B cell (primary cell): ENCODE measurements at regions not wholly inside any gene's neighbourhood (a gene's known extent, or its start where the extent isn't known, plus 50 kb on each side); places are given as distances from the start of the nearest gene placed in this dataset.

Experiments
- ATAC-seq: fragments of 200-7000 bp; cut with Tn5 transposase; one replicate; pipeline ENCODE4 v1.10.0; 2021; ENCODE audit warnings: low read depth, mild to moderate bottlenecking, moderate number of reproducible peaks, moderate library complexity
- CTCF ChIA-PET: fragments of 350-600 bp; sonication (Branson Sonifier 250); formaldehyde crosslinking; loops from one replicate; lab custom pipeline; 2021; ENCODE audit warnings: antibody characterized with exemption, inconsistent platforms; lab: Charles Lee
- POLR2A ChIA-PET: fragments of 350-600 bp; sonication (Branson Sonifier 250); formaldehyde crosslinking; loops from one replicate; lab custom pipeline; 2021; ENCODE audit warnings: antibody characterized with exemption; lab: Charles Lee
- DNase-seq: peaks from one replicate; pipeline ENCODE4 v3.0.0; 2013
- H2AFZ ChIP-seq: 2 replicates; pipeline ENCODE4 v1.6.1; 2012; ENCODE audit warnings: mild to moderate bottlenecking, low read depth, low read length; ENCODE audit not compliant: insufficient read depth, poor library complexity, severe bottlenecking
- H3K27ac ChIP-seq, 2 donors: 1 replicate in 1 of 2; 2 replicates in 1 of 2; pipeline ENCODE4 v1.5.1; 2012 to 2013; ENCODE audit warnings: low read length in 2 of 2, mild to moderate bottlenecking in 2 of 2, moderate library complexity in 1 of 2
- H3K27me3 ChIP-seq, 4 experiments: fragments of 200-600 bp in 1 of 4; sonication (generic) in 1 of 4; replicated peaks in 1 of 4; 1 replicate in 2 of 4; 2 replicates in 2 of 4; pipeline versions ENCODE4 v1.6.1 to v1.7.0; 2013 to 2016; ENCODE audit warnings: low read length in 3 of 4, mild to moderate bottlenecking in 2 of 4, mixed read lengths in 1 of 4, moderate library complexity in 1 of 4; ENCODE audit not compliant: insufficient read depth in 4 of 4, control insufficient read depth in 3 of 4; ENCODE audit errors: control extremely low read depth in 1 of 4
- H3K36me3 ChIP-seq, 2 experiments: replicated peaks in 1 of 2; 1 replicate in 1 of 2; 2 replicates in 1 of 2; pipeline versions ENCODE4 v1.6.1 to v1.7.1; 2013; ENCODE audit warnings: low read length in 1 of 2; ENCODE audit not compliant: insufficient read depth in 2 of 2, control insufficient read depth in 1 of 2; ENCODE audit errors: control extremely low read depth in 1 of 2, extremely low read depth in 1 of 2
- H3K4me1 ChIP-seq, 2 donors: fragments of 200-600 bp in 1 of 2; sonication (generic) in 1 of 2; 1 replicate in 1 of 2; 2 replicates in 1 of 2; pipeline versions ENCODE4 v1.5.1 to v1.6.1; 2013 to 2017; ENCODE audit warnings: low read length in 2 of 2; ENCODE audit not compliant: control insufficient read depth in 2 of 2, insufficient read depth in 2 of 2
- H3K4me2 ChIP-seq: replicated peaks from 2 replicates; pipeline ENCODE3; 2012; ENCODE audit warnings: mild to moderate bottlenecking, low read depth, low read length; ENCODE audit not compliant: poor library complexity, severe bottlenecking
- H3K4me3 ChIP-seq, 5 experiments: fragments of 200-600 bp in 1 of 5; sonication (generic) in 1 of 5; 1 replicate in 3 of 5; 2 replicates in 2 of 5; pipeline versions ENCODE4 v1.5.1 to v1.7.0; 2011 to 2016; ENCODE audit warnings: low read length in 4 of 5, mild to moderate bottlenecking in 4 of 5, low read depth in 2 of 5, control low read depth in 1 of 5, moderate library complexity in 1 of 5; ENCODE audit not compliant: insufficient read depth in 1 of 5; ENCODE audit errors: control extremely low read depth in 1 of 5, extremely low read depth in 1 of 5
- H3K79me2 ChIP-seq: fragments of 200-600 bp; sonication (generic); one replicate; pipeline ENCODE4 v1.6.0; 2016; ENCODE audit warnings: low read length; ENCODE audit not compliant: control insufficient read depth, insufficient read depth
- H3K9ac ChIP-seq: fragments of 200-600 bp; sonication (generic); 2 replicates; pipeline ENCODE4 v1.6.1; 2017; ENCODE audit warnings: mild to moderate bottlenecking, low read length, moderate library complexity
- H3K9me3 ChIP-seq, 3 donors: one replicate each; pipeline versions ENCODE4 v1.6.1 to v1.7.1; 2013; ENCODE audit warnings: low read length in 2 of 3; ENCODE audit not compliant: control insufficient read depth in 2 of 3, insufficient read depth in 1 of 3; ENCODE audit errors: control extremely low read depth in 1 of 3
- H4K20me1 ChIP-seq: 2 replicates; pipeline ENCODE4 v1.6.0; 2012; ENCODE audit warnings: mild to moderate bottlenecking, low read length; ENCODE audit not compliant: insufficient read depth, control insufficient read depth, poor library complexity, severe bottlenecking
- H3K27ac Mint-ChIP-seq: one replicate; pipeline ENCODE4 v1.8.0; 2021; ENCODE audit warnings: mixed read lengths
- H3K27me3 Mint-ChIP-seq: one replicate; pipeline ENCODE4 v1.8.0; 2021; ENCODE audit warnings: mixed read lengths
- H3K4me1 Mint-ChIP-seq: one replicate; pipeline ENCODE4 v1.8.0; 2021; ENCODE audit warnings: mixed read lengths
- H3K4me3 Mint-ChIP-seq: one replicate; pipeline ENCODE4 v1.8.0; 2021; ENCODE audit warnings: mixed read lengths
- H3K9me3 Mint-ChIP-seq: one replicate; pipeline ENCODE4 v1.8.0; 2022; ENCODE audit warnings: mixed read lengths; ENCODE audit not compliant: insufficient read depth
- EZH2 ChIP-seq: IDR thresholded peaks from 2 replicates; pipeline ENCODE4 v1.6.1; 2012; ENCODE audit warnings: borderline replicate concordance, low read depth, mild to moderate bottlenecking, moderate library complexity, low read length; ENCODE audit not compliant: insufficient read depth, poor library complexity, severe bottlenecking
- WGBS: methylation state at CpG from one replicate; pipeline ENCODE4 v1.1.5; 2013; ENCODE audit warnings: missing lambda C conversion rate; ENCODE audit not compliant: insufficient coverage; 5-methylcytosine and 5-hydroxymethylcytosine counted together
- intact Hi-C: fragments of 100-400 bp; cut with micrococcal nuclease; formaldehyde crosslinking; loops from one replicate; pipeline ENCODE4 v1.10.0; 2022
- TF ChIP-seq, protein P1 (sequence below): fragments of 200-600 bp; IDR thresholded peaks from one replicate; pipeline ENCODE4 v1.8.0; 2022; ENCODE audit warnings: antibody characterized with exemption, mild to moderate bottlenecking

DNA sequence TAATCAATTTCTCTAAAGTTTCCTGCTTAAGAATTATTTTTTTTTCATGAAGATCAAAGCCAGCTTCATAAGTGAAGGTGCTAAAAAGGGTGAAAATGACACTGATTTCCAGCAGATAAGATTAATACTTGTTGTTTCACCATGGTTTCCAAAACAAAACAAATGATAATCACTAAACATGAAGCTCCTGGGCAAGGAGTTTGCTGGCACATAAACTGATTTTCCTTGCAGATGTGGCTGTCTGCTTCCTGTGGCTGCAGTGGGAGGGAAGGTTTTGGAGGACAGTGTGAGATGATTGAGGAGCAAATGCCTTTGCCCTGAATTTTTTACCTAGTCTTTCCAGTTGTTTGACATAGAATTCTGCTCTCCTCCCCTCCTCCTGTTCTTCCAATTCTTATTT lies 228.8 kb downstream of the DIPK2A start:
- Histone ChIP-seq H3K79me2 (no peaks in the 10 kb centered on the region), H4K20me1 (no peaks in the 10 kb centered on the region), H3K36me3 (no peaks in the 10 kb centered on the region), H3K9me3 (no peaks in the 10 kb centered on the region), H3K27ac (no peak overlapping the region), H3K27me3 (peaks cover 0 to 3% (median 1%) of the 10 kb centered on the region in 4 experiments), H3K4me1 (no peaks in the 10 kb centered on the region), H3K4me2 (no peak overlapping the region), H2AFZ (no peak overlapping the region), H3K9ac (no peak overlapping the region), H3K4me3 (no peak overlapping the region)
- Mint-ChIP-seq H3K27ac (no peak overlapping the region), H3K4me1 (no peaks in the 10 kb centered on the region), H3K9me3 (peaks cover 5% of the 10 kb centered on the region), H3K27me3 (no peaks in the 10 kb centered on the region), H3K4me3 (no peak overlapping the region)
- TF ChIP-seq, protein P1, sequence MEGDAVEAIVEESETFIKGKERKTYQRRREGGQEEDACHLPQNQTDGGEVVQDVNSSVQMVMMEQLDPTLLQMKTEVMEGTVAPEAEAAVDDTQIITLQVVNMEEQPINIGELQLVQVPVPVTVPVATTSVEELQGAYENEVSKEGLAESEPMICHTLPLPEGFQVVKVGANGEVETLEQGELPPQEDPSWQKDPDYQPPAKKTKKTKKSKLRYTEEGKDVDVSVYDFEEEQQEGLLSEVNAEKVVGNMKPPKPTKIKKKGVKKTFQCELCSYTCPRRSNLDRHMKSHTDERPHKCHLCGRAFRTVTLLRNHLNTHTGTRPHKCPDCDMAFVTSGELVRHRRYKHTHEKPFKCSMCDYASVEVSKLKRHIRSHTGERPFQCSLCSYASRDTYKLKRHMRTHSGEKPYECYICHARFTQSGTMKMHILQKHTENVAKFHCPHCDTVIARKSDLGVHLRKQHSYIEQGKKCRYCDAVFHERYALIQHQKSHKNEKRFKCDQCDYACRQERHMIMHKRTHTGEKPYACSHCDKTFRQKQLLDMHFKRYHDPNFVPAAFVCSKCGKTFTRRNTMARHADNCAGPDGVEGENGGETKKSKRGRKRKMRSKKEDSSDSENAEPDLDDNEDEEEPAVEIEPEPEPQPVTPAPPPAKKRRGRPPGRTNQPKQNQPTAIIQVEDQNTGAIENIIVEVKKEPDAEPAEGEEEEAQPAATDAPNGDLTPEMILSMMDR = no peak
- no peak for TF ChIP-seq EZH2
- DNase-seq (no peak), ATAC-seq (no peak)
- POLR2A ChIA-PET = no interaction called here
- CTCF ChIA-PET = no interaction called here
- intact Hi-C loops = no loop called here

DNA sequence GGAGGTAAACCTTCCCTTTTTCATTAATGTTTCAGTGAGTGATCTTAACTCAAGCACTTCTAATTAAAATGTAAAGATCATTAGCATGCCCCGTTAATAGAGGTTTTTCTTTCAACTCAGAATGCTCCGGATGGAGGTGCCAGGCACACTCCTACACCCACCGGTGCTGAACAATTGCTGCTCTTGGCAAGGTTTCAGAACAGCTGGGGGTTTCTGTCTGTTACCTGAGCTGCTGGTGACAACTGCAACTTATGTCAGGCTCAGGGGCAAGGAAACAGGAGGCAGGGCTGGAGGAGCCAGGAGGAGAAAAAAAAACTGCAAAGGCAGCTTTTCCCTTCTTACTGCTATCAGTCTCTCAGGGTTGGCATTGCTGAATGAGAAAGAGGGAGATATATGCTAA lies 250.1 kb downstream of the DIPK2A start:
- Mint-ChIP-seq H3K27ac (no peak overlapping the region), H3K4me3 (no peak overlapping the region), H3K9me3 (no peaks in the 10 kb centered on the region), H3K4me1 (no peaks in the 10 kb centered on the region), H3K27me3 (no peaks in the 10 kb centered on the region)
- POLR2A ChIA-PET = no interaction called here
- no peaks in the 10 kb centered on the region for H4K20me1 ChIP-seq
- DNase-seq (no peak), ATAC-seq (no peak)
- no peaks in the 10 kb centered on the region for H3K79me2 ChIP-seq
- WGBS = 90% methylated on average over 2 of the region's 3 CpGs
- no peak overlapping the region for H3K4me2 ChIP-seq
- no peaks in the 10 kb centered on the region for H3K9me3 ChIP-seq
- H2AFZ ChIP-seq = no peak overlapping the region
- H3K27me3 ChIP-seq = no peaks in the 10 kb centered on the region
- CTCF ChIA-PET = no interaction called here
- no peaks in the 10 kb centered on the region for H3K36me3 ChIP-seq
- H3K4me1 ChIP-seq = no peaks in the 10 kb centered on the region
- no peak for TF ChIP-seq EZH2
- TF ChIP-seq, protein P1 = no peak
- intact Hi-C loops = no loop called here
- no peak overlapping the region for H3K27ac ChIP-seq
- H3K9ac ChIP-seq = no peak overlapping the region
- H3K4me3 ChIP-seq = no peak overlapping the region
